Neural cell (in vitro differentiated cells): ENCODE measurements at regions not wholly inside any gene's neighbourhood (a gene's known extent, or its start where the extent isn't known, plus 50 kb on each side); places are given as distances from the start of the nearest gene placed in this dataset.

ENCODE experiments used
- H2AFZ ChIP-seq: fragments of 200-600, 300-800 bp; sonication (generic), shearing (Covaris generic); 2 replicates; pipeline ENCODE4 v1.6.0; 2014; ENCODE audit warnings: low read depth, mild to moderate bottlenecking, antibody characterized with exemption, low read length, moderate library complexity
- H3F3A ChIP-seq: fragments of 200-600 bp; shearing (Covaris generic); 2 replicates; pipeline ENCODE4 v1.6.1; 2016; ENCODE audit warnings: mild to moderate bottlenecking, moderate library complexity, mixed read lengths, antibody characterized with exemption, low read length; ENCODE audit not compliant: insufficient read depth, poor library complexity, severe bottlenecking
- H3K27ac ChIP-seq: fragments of 200-600, 300-800 bp; sonication (generic), shearing (Covaris generic); 2 replicates; pipeline ENCODE4 v1.5.1; 2014; ENCODE audit warnings: mild to moderate bottlenecking, low read length, moderate library complexity
- H3K27me3 ChIP-seq: fragments of 300-800, 200-600 bp; sonication (generic), shearing (Covaris generic); 2 replicates; pipeline ENCODE4 v1.6.0; 2014; ENCODE audit warnings: mild to moderate bottlenecking, low read depth, low read length, moderate library complexity; ENCODE audit not compliant: insufficient read depth
- H3K36me3 ChIP-seq: fragments of 300-800, 200-600 bp; sonication (generic), shearing (Covaris generic); 2 replicates; pipeline ENCODE4 v1.5.1; 2014; ENCODE audit warnings: mild to moderate bottlenecking, antibody characterized with exemption, low read length, moderate library complexity; ENCODE audit not compliant: insufficient read depth
- H3K4me2 ChIP-seq: fragments of 300-800, 200-600 bp; sonication (generic), shearing (Covaris generic); 2 replicates; pipeline ENCODE4 v1.6.0; 2014; ENCODE audit warnings: mild to moderate bottlenecking, low read length
- H3K4me3 ChIP-seq: fragments of 300-800, 200-600 bp; sonication (generic), shearing (Covaris generic); 2 replicates; pipeline ENCODE4 v1.5.1; 2014; ENCODE audit warnings: mild to moderate bottlenecking, low read length, moderate library complexity
- H3K79me2 ChIP-seq: fragments of 200-600 bp; shearing (Covaris generic); replicated peaks from 2 replicates; pipeline ENCODE4 v1.6.0; 2014; ENCODE audit warnings: mild to moderate bottlenecking, low read length, moderate library complexity; ENCODE audit not compliant: insufficient read depth
- H3K9ac ChIP-seq: fragments of 300-800, 200-600 bp; sonication (generic), shearing (Covaris generic); 2 replicates; pipeline ENCODE4 v1.6.1; 2016; ENCODE audit warnings: mild to moderate bottlenecking, low read length, mixed read lengths
- H3K9me2 ChIP-seq: fragments of 200-600 bp; shearing (Covaris generic); 2 replicates; pipeline ENCODE4 v1.6.1; 2016; ENCODE audit warnings: mild to moderate bottlenecking, low read length, mixed read lengths; ENCODE audit not compliant: insufficient read depth
- H3K9me3 ChIP-seq: fragments of 200-600, 300-800 bp; sonication (generic), shearing (Covaris generic); 2 replicates; pipeline ENCODE4 v1.6.1; 2016; ENCODE audit warnings: mild to moderate bottlenecking, mixed run types, low read length, moderate library complexity, mixed read lengths
- H4K20me1 ChIP-seq: fragments of 200-600 bp; shearing (Covaris generic); 2 replicates; pipeline ENCODE4 v1.6.1; 2016; ENCODE audit warnings: mild to moderate bottlenecking, mixed run types; ENCODE audit not compliant: insufficient read depth
- EP300 ChIP-seq: fragments of 450-650 bp; conservative IDR thresholded peaks from 2 replicates; pipeline ENCODE4 v1.6.1; 2014; ENCODE audit warnings: antibody characterized with exemption, mild to moderate bottlenecking, moderate library complexity; ENCODE audit not compliant: poor library complexity, severe bottlenecking
- EZH2 ChIP-seq: fragments of 200-600, 300-800 bp; shearing (Covaris generic), sonication (generic); IDR thresholded peaks from 2 replicates; pipeline ENCODE4 v1.6.1; 2014; ENCODE audit warnings: antibody characterized with exemption, low read length, borderline replicate concordance, mild to moderate bottlenecking; ENCODE audit not compliant: insufficient read depth, poor library complexity, severe bottlenecking
- MXI1 ChIP-seq: fragments of 450-650 bp; conservative IDR thresholded peaks from 2 replicates; pipeline ENCODE4 v1.6.1; 2014; ENCODE audit warnings: antibody characterized with exemption, mild to moderate bottlenecking; ENCODE audit not compliant: poor library complexity, severe bottlenecking
- POLR2AphosphoS5 ChIP-seq: IDR thresholded peaks from 2 replicates; pipeline ENCODE4 v1.6.1; 2012
- RAD21 ChIP-seq: fragments of 450-650 bp; conservative IDR thresholded peaks from 2 replicates; pipeline ENCODE4 v1.6.1; 2014; ENCODE audit warnings: antibody characterized with exemption, mild to moderate bottlenecking, moderate library complexity
- SMC3 ChIP-seq: fragments of 450-650 bp; conservative IDR thresholded peaks from 2 replicates; pipeline ENCODE4 v1.6.1; 2014; ENCODE audit warnings: antibody characterized with exemption, mild to moderate bottlenecking, moderate library complexity; ENCODE audit not compliant: poor library complexity
- TAF1 ChIP-seq: IDR thresholded peaks from 2 replicates; pipeline ENCODE4 v1.6.1; 2012; ENCODE audit warnings: low read depth
- TF ChIP-seq, protein P1 (sequence below): fragments of 450-650 bp; IDR thresholded peaks from 2 replicates; pipeline ENCODE4 v1.5.1; 2014; ENCODE audit warnings: antibody characterized with exemption, mild to moderate bottlenecking, moderate library complexity; ENCODE audit not compliant: poor library complexity, severe bottlenecking
- TF ChIP-seq, protein P2 (sequence below): IDR thresholded peaks from 2 replicates; pipeline ENCODE4 v1.6.1; 2012; ENCODE audit warnings: borderline replicate concordance

DNA sequence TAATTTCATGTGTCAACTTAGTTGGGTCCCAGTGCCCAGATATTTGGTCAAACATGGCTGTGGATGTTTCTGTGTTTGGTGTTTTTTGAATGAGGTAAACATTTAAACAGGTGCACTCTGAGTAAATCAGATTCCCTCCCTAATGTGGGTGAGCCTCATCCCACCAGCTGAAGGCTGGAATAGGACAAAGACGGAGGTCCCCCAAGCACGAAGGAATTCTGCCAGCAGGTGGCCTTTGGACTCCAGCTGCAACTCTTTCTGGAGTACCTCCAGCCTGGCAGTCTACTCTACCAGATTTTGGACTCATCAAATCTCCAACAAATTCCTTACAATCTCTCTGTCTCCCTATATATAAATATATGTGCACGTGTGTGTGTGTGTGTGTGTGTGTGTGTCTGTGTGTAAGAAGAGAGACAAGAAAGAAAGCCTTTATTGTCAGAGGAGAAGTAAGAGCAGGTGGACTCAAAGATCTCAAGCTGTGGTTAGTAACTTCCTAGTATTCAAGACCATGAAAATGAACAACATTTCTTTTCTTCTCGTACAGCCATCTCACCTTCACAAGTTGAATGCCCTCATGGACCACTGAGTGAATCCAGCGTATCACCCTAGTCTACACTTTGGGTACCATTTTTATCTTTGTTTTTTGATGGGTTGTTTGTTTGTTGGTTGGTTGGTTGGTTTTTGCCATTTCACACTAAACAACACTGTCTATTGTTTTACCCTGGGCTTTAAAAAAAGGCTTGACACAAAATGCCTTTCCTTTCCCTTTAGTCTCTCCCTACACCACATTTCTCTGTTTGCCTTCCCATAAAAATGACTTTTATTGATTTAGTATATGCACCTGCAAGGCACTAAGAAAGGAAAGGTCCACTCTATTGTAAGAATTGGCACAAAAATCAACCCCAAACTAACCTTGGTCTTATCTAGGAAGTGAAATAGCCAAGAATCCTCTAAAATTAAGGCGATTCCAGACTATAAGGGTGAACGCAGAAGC is 118.7 kb downstream of the TENT4A start:
- no peaks in the 10 kb centered on the region for H3K9me3 ChIP-seq
- H3K9ac ChIP-seq: no peak overlapping the region
- no peak overlapping the region for H3K4me3 ChIP-seq
- no peak overlapping the region for H3K4me2 ChIP-seq
- no peaks in the 10 kb centered on the region for H4K20me1 ChIP-seq
- H3K27me3 ChIP-seq: no peaks in the 10 kb centered on the region
- H3F3A ChIP-seq: no peaks in the 10 kb centered on the region
- H2AFZ ChIP-seq: no peak overlapping the region
- no peaks in the 10 kb centered on the region for H3K79me2 ChIP-seq
- no peak overlapping the region for H3K27ac ChIP-seq
- H3K9me2 ChIP-seq: no peaks in the 10 kb centered on the region
- TF ChIP-seq, protein P1, sequence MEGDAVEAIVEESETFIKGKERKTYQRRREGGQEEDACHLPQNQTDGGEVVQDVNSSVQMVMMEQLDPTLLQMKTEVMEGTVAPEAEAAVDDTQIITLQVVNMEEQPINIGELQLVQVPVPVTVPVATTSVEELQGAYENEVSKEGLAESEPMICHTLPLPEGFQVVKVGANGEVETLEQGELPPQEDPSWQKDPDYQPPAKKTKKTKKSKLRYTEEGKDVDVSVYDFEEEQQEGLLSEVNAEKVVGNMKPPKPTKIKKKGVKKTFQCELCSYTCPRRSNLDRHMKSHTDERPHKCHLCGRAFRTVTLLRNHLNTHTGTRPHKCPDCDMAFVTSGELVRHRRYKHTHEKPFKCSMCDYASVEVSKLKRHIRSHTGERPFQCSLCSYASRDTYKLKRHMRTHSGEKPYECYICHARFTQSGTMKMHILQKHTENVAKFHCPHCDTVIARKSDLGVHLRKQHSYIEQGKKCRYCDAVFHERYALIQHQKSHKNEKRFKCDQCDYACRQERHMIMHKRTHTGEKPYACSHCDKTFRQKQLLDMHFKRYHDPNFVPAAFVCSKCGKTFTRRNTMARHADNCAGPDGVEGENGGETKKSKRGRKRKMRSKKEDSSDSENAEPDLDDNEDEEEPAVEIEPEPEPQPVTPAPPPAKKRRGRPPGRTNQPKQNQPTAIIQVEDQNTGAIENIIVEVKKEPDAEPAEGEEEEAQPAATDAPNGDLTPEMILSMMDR: no peak
- TF ChIP-seq EZH2 (no peak), MXI1 (no peak), RAD21 (no peak)
- H3K36me3 ChIP-seq: no peaks in the 10 kb centered on the region

DNA sequence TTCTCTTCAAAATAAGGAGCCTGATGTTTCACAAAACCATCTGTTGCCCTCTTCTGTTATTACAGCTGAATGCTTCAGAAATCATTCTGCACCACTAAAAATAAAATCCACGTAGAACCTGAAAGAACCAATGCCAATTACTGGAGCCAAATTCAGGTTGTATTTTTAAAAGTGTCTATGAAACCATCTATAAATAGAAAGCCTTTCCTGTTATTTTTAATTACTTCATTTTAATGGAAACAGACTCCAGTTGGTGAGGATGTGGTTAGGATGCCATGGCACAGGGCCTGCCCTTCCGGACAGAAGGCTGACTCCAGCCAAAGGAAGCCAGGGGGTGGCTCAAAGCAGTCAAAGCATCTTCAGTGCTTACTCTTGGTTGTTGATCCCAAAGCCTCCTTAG is 119.8 kb downstream of the TENT4A start:
- Histone ChIP-seq H3K79me2 (no peaks in the 10 kb centered on the region), H3F3A (no peaks in the 10 kb centered on the region), H3K4me2 (no peak overlapping the region), H3K9me2 (no peaks in the 10 kb centered on the region), H3K9ac (no peak overlapping the region), H3K9me3 (no peaks in the 10 kb centered on the region), H2AFZ (no peak overlapping the region), H3K4me3 (no peak overlapping the region), H3K27me3 (no peaks in the 10 kb centered on the region), H3K27ac (no peak overlapping the region), H3K36me3 (no peaks in the 10 kb centered on the region), H4K20me1 (no peaks in the 10 kb centered on the region)
- TF ChIP-seq MXI1 (no peak), TAF1 (no peak), RAD21 (no peak), EP300 (no peak), SMC3 (no peak), EZH2 (no peak), POLR2AphosphoS5 (no peak)
- TF ChIP-seq, protein P1: no peak
- TF ChIP-seq, protein P2, sequence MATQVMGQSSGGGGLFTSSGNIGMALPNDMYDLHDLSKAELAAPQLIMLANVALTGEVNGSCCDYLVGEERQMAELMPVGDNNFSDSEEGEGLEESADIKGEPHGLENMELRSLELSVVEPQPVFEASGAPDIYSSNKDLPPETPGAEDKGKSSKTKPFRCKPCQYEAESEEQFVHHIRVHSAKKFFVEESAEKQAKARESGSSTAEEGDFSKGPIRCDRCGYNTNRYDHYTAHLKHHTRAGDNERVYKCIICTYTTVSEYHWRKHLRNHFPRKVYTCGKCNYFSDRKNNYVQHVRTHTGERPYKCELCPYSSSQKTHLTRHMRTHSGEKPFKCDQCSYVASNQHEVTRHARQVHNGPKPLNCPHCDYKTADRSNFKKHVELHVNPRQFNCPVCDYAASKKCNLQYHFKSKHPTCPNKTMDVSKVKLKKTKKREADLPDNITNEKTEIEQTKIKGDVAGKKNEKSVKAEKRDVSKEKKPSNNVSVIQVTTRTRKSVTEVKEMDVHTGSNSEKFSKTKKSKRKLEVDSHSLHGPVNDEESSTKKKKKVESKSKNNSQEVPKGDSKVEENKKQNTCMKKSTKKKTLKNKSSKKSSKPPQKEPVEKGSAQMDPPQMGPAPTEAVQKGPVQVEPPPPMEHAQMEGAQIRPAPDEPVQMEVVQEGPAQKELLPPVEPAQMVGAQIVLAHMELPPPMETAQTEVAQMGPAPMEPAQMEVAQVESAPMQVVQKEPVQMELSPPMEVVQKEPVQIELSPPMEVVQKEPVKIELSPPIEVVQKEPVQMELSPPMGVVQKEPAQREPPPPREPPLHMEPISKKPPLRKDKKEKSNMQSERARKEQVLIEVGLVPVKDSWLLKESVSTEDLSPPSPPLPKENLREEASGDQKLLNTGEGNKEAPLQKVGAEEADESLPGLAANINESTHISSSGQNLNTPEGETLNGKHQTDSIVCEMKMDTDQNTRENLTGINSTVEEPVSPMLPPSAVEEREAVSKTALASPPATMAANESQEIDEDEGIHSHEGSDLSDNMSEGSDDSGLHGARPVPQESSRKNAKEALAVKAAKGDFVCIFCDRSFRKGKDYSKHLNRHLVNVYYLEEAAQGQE: no peak
